HAP-1 (cell line): ENCODE measurements at regions not wholly inside any gene's neighbourhood (a gene's known extent, or its start where the extent isn't known, plus 50 kb on each side); places are given as distances from the start of the nearest gene placed in this dataset.

Source experiments
- DNase-seq, 2 experiments: peaks; one replicate each; pipeline ENCODE4 v3.0.0-alpha.2; 2016 to 2020; ENCODE audit warnings: low spot score in 2 of 2
- H3K27me3 ChIP-seq: fragments of 250-450 bp; sonication (Bioruptor Pico); 2 replicates; pipeline ENCODE4 v1.5.1; 2020; ENCODE audit warnings: low read depth, mild to moderate bottlenecking, moderate library complexity
- H3K36me3 ChIP-seq: fragments of 250-450 bp; sonication (Bioruptor Pico); replicated peaks from 2 replicates; pipeline ENCODE4 v1.5.1; 2020; ENCODE audit warnings: mild to moderate bottlenecking
- H3K4me1 ChIP-seq: fragments of 250-450 bp; sonication (Bioruptor Pico); 2 replicates; pipeline ENCODE4 v1.5.1; 2020; ENCODE audit warnings: mild to moderate bottlenecking
- H3K4me3 ChIP-seq: fragments of 250-450 bp; sonication (Bioruptor Pico); 2 replicates; pipeline ENCODE4 v1.5.1; 2020; ENCODE audit warnings: mild to moderate bottlenecking, moderate library complexity
- H3K9me3 ChIP-seq: fragments of 250-450 bp; sonication (Bioruptor Pico); 2 replicates; pipeline ENCODE4 v1.5.1; 2020; ENCODE audit warnings: mild to moderate bottlenecking, moderate library complexity
- in situ Hi-C: fragments of 300-500 bp; cut with MboI; formaldehyde crosslinking; loops from 3 replicates; pipeline ENCODE4 v1.14.3; 2020; ENCODE audit warnings: low sequenced_read_pairs, inconsistent platforms, mixed read lengths

DNA sequence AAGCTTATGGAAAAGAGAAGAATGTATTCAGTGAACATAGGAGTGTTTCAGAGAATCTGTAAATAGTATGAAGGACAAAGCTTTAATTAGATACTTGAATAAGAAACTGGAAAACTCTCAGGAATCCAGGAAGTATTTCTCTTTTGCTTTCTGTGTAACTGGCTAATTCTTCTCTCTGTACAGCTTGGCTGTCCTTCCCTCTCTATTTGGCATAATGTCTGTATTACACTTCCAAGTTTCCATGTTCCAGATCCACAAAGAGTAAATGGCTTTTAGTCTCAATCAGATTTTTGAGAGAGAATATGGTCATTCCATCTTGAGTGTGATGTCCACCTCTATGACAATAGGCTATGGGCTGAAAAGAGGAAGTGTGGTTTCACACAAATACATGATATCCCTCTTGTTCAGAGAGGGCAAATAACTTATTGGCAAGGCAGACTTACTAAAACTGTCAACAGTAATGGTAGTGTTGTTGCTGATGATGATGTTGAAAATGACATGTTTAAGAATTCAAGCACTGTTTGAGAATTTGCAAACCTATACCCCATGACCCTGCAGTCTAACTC is 129.2 kb upstream of the ERBB4 start:
- no peak for DNase-seq
- in situ Hi-C loops = no loop called here

DNA sequence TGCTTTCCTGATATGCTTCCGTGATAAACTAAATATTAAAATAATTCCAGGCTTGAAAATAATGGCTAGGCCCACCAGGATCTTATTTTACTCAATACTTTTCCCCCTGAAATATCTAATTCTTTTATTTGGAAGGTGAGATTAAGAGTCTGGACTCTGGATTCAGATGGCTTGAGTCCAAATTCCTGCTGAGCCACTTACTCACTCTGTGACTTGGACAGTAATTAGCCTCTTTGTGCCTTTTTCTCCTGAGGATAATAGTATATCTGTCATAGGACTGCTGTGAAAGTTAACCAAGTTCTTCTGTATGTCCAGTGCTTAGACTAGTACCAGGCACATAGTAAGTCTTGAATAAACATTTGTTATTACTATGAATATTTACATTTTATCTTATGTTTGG is 127.3 kb upstream of the ERBB4 start:
- Histone ChIP-seq H3K27me3 (no peaks in the 10 kb centered on the region), H3K36me3 (no peaks in the 10 kb centered on the region), H3K9me3 (no peaks in the 10 kb centered on the region), H3K4me3 (no peak overlapping the region), H3K4me1 (no peaks in the 10 kb centered on the region)
- DNase-seq = no peak
- in situ Hi-C loops = no loop called here

More for the DNA sequence above, 129.2 kb upstream of the ERBB4 start:
- H3K9me3 ChIP-seq = no peaks in the 10 kb centered on the region
- no peak overlapping the region for H3K4me3 ChIP-seq
- no peaks in the 10 kb centered on the region for H3K27me3 ChIP-seq
- no peaks in the 10 kb centered on the region for H3K4me1 ChIP-seq
- H3K36me3 ChIP-seq = no peaks in the 10 kb centered on the region

DNA sequence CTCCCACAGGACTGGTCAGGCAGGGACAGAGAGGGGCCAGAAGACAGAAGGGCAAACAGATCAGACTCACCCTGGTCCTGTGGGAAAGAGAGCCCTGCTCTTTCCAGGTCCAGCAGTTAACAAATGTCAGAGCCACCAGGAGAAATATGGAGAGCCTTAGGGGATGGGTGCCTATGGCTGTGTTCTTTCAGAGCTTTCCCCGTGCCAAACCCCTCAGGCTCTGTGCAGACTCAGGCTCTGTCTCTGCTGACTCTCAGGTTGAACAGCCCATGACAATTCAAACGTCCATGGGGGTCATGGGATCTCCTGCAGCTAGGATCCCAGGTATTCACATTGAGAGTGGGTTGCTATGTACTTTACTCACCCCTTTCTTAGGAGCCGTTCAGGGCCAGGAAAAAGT is 120.8 kb upstream of the ERBB4 start:
- H3K4me1 ChIP-seq = no peaks in the 10 kb centered on the region
- no peaks in the 10 kb centered on the region for H3K9me3 ChIP-seq
- DNase-seq = no peak
- in situ Hi-C loops = no loop called here
- H3K4me3 ChIP-seq = no peak overlapping the region
- no peaks in the 10 kb centered on the region for H3K36me3 ChIP-seq
- H3K27me3 ChIP-seq = no peaks in the 10 kb centered on the region

DNA sequence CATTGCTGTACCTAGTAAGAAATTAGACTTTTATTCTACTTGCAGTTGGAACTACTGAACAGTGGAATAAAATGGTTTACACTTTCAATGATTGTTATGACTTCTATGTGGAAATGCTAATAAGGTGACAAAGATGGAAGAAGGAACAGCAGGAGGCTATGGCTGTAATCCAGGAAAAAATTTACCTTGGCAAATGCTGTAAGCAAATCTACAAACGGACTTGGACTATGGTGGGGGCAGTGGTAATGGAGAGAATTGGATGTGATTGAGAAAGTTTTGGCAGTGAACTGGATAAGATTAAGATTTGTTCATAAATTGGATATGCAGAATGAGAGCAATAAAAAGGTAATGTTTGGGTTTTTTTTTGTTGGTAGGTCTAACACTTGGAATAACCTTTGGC is 111.0 kb upstream of the ERBB4 start:
- H3K4me3 ChIP-seq = no peak overlapping the region
- H3K4me1 ChIP-seq = no peaks in the 10 kb centered on the region
- in situ Hi-C loops = no loop called here
- no peaks in the 10 kb centered on the region; the same call in 1 of the 2 replicates for H3K27me3 ChIP-seq
- no peak for DNase-seq
- H3K36me3 ChIP-seq = no peaks in the 10 kb centered on the region
- no peaks in the 10 kb centered on the region for H3K9me3 ChIP-seq

DNA sequence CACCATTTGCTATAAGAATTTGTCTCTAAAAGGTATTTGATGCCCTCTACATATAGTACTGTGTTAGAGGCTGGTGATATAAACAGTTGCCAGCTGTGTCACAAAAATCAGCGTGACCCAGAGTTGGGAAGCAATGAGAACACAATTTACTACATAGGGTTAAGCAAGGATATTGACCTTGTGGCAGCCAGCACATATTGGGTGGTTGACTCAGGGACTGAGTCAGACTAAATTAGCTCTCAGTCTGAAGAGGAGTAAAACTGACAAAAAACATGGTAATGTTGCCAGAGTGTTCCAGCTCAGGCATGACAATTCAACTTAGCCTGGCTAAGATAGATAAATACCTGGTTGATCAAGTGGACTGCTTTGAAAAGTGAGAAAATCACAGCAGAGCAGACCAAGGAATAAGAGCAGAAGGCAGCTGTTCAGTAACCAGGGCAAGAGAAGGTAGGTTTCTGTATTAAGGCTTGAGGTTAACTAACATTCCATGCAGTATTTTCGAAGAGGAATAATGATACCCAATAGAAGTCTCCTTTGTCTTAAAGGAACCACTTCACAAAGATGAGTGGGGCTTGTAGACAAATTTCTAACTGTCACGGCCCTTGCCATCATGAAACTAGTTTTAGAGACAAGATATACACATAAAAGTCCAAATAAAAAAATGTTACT is 108.2 kb upstream of the ERBB4 start:
- no peaks in the 10 kb centered on the region for H3K4me1 ChIP-seq
- no peaks in the 10 kb centered on the region; the same call in 1 of the 2 replicates for H3K27me3 ChIP-seq
- in situ Hi-C loops = no loop called here
- no peaks in the 10 kb centered on the region for H3K36me3 ChIP-seq
- no peak overlapping the region for H3K4me3 ChIP-seq
- no peaks in the 10 kb centered on the region for H3K9me3 ChIP-seq
- DNase-seq = no peak

DNA sequence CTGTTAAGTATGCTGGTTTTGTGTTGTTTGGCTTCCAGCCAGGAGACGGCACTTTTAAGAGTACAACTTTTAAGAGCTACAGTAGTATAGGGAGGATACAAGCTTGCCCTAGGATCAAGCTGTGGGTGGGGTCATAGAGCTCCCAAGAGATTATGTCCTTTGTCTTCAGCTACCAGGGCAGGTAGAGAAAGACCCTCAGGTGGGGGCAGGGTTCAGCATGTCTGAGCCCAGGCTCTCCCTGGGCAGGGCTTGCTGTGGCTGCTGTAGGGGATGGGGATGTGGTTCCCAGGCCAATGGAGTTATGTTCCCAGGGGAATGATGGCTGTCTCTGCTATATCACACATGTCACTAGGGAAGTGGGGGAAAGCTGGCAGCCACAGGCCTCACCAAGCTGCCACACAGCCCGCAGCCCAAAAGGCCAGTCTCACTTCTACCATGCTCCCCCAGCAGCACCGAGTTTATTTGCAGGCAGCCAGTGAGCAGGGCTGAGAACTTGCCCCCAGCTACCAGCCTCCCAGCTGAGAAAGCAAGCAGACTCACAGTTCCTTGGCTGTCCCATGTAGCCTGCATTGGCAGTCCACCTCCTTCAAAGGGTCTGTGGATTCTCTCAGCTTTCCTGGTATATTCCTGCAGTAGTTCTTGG is 105.7 kb upstream of the ERBB4 start:
- in situ Hi-C loops = no loop called here
- no peaks in the 10 kb centered on the region for H3K9me3 ChIP-seq
- H3K27me3 ChIP-seq = no peaks in the 10 kb centered on the region; the same call in 1 of the 2 replicates
- no peaks in the 10 kb centered on the region for H3K4me1 ChIP-seq
- no peak overlapping the region for H3K4me3 ChIP-seq
- no peak for DNase-seq
- no peaks in the 10 kb centered on the region for H3K36me3 ChIP-seq

DNA sequence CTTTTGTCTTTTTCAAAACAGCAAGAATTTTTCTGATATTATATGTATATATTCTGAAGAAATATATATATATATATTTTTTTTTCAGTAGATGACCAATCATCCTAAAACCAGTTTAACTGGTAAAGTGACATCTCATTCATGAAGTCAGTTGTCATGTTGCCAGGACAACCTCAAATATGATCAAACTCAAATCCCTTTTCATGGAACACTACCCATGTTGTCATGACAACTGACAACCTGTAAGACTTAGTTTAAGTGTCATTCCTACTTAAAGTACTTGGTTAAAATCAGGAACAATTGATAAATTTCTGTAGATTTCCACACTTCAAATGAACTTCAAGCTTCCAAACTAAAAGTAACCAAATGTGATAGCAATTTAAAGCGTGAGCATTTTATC is 101.8 kb upstream of the ERBB4 start:
- Histone ChIP-seq H3K9me3 (no peaks in the 10 kb centered on the region), H3K27me3 (peaks cover 4% of the 10 kb centered on the region; the same call in 1 of the 2 replicates), H3K4me1 (no peaks in the 10 kb centered on the region), H3K36me3 (no peaks in the 10 kb centered on the region), H3K4me3 (no peak overlapping the region)
- no peak for DNase-seq
- in situ Hi-C loops = no loop called here

DNA sequence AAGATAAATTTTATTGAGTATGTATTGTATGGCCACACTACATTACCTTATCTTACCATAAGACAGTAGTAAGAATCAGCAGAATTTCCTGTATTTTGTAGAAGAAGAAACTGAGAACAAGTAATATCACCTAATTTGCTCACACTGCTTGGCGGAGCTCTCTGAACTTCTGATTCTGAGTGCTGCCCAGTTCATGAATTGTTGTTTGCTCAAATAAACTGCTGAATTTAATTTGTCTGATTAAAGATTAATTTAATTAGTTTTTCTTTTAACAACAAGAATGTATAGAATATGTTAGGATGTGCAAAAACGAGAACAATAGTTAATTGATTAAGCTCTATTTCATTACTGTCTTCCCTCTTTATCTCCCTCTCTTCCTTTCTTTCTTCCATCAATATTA is 100.1 kb upstream of the ERBB4 start:
- in situ Hi-C loops = no loop called here
- Histone ChIP-seq H3K36me3 (no peaks in the 10 kb centered on the region), H3K4me3 (no peak overlapping the region), H3K27me3 (0 out of 2 replicates have a peak, but pooled peaks cover 4% of the 10 kb centered on the region), H3K9me3 (no peaks in the 10 kb centered on the region), H3K4me1 (no peaks in the 10 kb centered on the region)
- DNase-seq = no peak

DNA sequence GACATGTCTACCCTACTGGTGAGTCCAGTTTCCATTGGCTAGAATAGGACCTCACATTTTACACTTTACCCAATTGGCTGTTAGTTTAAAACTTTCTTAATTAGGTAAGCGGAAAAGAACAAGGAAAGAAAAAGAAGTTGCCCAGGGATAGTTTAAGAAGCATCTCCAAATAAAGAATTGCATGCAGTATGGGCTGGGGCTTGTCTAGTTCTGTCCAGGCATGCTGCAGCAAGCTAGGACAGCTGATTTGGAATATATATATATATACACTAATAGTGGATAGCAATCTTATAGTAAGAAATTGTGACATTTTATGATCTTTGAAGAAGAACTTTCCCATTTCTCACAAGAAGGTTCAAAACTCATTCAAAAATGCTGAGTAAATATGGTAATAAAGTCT is 90.0 kb upstream of the ERBB4 start:
- H3K9me3 ChIP-seq = no peaks in the 10 kb centered on the region
- DNase-seq = no peak
- no peaks in the 10 kb centered on the region for H3K4me1 ChIP-seq
- H3K4me3 ChIP-seq = no peak overlapping the region
- H3K27me3 ChIP-seq = no peaks in the 10 kb centered on the region
- no peaks in the 10 kb centered on the region for H3K36me3 ChIP-seq
- in situ Hi-C loops = no loop called here

DNA sequence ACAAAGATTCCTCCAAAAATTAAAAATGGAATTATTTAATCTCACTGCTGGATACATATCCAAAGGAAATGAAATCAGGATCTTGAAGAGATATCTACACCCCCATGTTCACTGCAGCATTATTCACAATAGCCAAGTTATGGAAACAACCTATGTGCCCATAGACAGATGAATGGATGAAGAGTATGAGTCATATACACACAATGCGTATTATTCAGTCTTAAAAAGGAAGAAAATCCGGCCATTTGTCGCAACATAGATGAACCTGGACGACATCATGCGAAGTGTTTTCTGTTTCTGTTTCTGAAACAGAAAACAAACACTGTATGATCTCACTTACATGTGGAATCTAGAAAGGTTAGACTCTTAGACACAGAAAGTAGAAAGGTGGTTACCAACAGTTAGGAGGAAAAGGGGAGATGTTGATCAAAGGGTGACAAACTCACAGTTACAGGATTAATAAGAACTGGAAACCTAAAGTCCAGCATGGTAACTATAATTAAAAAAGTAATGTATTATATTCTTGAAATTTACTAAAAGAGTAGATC is 87.8 kb upstream of the ERBB4 start:
- H3K36me3 ChIP-seq = no peaks in the 10 kb centered on the region
- in situ Hi-C loops = no loop called here
- DNase-seq = no peak
- no peaks in the 10 kb centered on the region for H3K9me3 ChIP-seq
- H3K4me1 ChIP-seq = no peaks in the 10 kb centered on the region
- H3K4me3 ChIP-seq = no peak overlapping the region
- H3K27me3 ChIP-seq = no peaks in the 10 kb centered on the region

DNA sequence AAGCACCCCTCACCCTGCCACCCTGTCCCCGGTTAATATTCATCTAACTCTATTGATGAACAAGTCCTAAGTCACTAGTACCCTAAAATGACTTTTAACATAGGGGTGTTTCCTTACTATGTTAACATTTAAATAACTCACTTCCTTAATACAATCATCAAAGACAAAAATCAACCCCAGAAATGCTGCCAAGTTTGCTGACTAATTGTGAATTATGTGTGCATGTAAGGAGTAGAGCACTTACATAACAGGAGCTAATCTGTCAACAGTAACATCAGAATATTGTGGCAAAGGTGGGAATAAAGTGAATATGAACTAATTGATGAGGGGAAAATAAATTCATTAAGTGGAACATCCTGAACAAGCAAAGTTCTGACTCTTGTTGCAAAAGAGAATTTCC is 81.4 kb upstream of the ERBB4 start:
- H3K27me3 ChIP-seq = no peaks in the 10 kb centered on the region
- no peak for DNase-seq
- H3K36me3 ChIP-seq = no peaks in the 10 kb centered on the region
- no peaks in the 10 kb centered on the region for H3K4me1 ChIP-seq
- in situ Hi-C loops = no loop called here
- no peaks in the 10 kb centered on the region for H3K9me3 ChIP-seq
- H3K4me3 ChIP-seq = no peak overlapping the region

DNA sequence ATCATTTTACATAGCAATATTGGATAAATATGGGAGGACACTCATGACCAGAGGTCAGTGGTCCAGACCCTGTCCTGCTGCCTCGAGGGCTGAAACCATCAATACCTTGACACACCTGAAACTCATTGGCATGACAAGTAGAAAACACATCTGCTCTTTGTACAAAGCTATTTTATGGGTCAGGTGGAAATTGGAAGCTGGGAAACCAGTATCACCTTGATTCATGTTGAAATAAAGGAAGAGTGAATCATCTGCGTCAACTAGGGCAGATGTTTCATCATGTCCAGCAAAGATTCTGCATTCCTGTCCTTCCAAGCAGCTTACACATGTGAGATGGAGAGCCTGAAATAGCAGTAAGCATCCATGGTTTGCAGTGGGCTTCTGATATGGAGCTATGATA is 80.0 kb upstream of the ERBB4 start:
- H3K27me3 ChIP-seq = no peaks in the 10 kb centered on the region
- in situ Hi-C loops = no loop called here
- H3K4me3 ChIP-seq = no peak overlapping the region

DNA sequence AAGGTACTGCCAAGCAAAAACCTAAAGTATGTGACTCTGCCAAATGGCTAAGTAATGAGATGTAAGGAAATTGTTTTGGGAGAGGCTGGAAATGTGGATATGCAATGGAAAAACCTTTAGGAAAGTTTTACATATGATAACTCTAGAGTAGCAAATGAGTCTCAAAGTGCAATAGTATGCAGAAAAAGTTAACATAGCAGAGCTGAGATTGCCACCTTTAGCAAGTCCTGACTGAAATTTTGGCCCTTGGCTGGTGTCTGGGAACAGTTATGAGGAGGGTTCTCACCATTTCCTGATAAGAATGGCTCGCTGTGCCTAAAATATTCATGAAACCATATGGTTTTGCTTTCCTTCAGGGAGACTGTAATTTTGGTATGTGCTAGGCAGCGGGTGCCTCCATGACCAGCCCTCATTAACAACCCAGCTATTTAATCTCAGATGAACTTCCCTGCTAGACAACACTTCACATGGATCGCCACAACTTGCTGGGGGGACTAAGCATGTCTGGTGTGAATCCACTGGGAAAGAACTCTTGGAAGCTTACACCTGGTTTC is 72.3 kb upstream of the ERBB4 start:
- H3K9me3 ChIP-seq = no peaks in the 10 kb centered on the region
- in situ Hi-C loops = no loop called here
- H3K4me1 ChIP-seq = no peaks in the 10 kb centered on the region
- DNase-seq = no peak
- H3K27me3 ChIP-seq = no peaks in the 10 kb centered on the region
- no peak overlapping the region for H3K4me3 ChIP-seq
- no peaks in the 10 kb centered on the region for H3K36me3 ChIP-seq

More for the DNA sequence above, 80.0 kb upstream of the ERBB4 start:
- no peaks in the 10 kb centered on the region for H3K4me1 ChIP-seq
- no peaks in the 10 kb centered on the region for H3K36me3 ChIP-seq
- DNase-seq = no peak
- no peaks in the 10 kb centered on the region for H3K9me3 ChIP-seq

DNA sequence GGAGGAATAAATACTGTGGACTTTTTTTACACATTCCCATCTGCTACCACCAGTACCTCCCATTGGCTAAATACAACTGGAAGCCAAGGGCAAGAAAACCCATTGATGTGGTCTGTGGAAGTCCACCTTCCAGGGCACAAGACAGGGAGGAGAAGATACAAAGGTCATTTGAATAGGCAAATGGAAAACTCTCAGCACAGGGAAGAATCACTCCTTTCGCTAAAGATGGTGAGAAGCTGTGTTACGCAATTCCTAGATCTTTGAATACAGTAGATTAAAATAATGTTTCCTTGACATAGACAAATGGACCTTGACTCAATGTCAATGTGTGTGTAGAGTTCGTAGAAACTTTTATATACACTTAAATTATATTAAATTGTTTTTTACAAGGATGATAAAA is 70.9 kb upstream of the ERBB4 start:
- no peak for DNase-seq
- no peaks in the 10 kb centered on the region for H3K9me3 ChIP-seq
- no peaks in the 10 kb centered on the region for H3K4me1 ChIP-seq
- in situ Hi-C loops = no loop called here
- no peaks in the 10 kb centered on the region for H3K27me3 ChIP-seq
- no peaks in the 10 kb centered on the region for H3K36me3 ChIP-seq
- no peak overlapping the region for H3K4me3 ChIP-seq
